ENCODE measurements at regions not wholly inside any gene's neighbourhood (a gene's known extent, or its start where the extent isn't known, plus 50 kb on each side); places are given as distances from the start of the nearest gene placed in this dataset.

DNA sequence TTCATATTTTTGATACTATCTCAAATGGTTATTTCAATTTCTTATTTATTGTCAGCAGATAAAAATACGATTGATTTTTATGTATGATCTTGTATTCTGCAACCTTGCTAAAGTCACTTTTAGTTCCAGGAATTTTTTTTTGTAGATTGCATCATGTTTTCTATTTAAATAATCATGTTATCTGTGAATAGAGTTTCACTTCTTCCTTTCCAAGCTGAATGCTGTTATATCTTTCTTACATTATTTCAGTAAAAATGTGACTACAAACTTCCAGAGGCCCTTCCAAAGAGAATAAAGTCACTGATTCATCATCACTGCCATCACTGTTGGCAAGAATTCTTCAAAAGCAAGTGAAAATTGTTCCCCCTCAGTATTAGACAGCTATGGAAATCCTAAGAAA, 104.7 kb upstream of the RAP1B start:
- no peaks in the 10 kb centered on the region for H3K36me3 ChIP-seq (ENCODE audit: insufficient read depth, low read length)
- no peaks in the 10 kb centered on the region for H3K9me2 ChIP-seq (replicated peaks; ENCODE audit: low read depth, low read length)
- H3K4me3 ChIP-seq (ENCODE audit: low read length, poor library complexity, severe bottlenecking) = no peak overlapping the region
- no peak overlapping the region for H2AFZ ChIP-seq (ENCODE audit: low read length)
- H3K4me2 ChIP-seq (ENCODE audit: low read depth, low read length, poor library complexity, severe bottlenecking) = no peak overlapping the region
- H3F3A ChIP-seq (ENCODE audit: low read depth) = no peaks in the 10 kb centered on the region
- no peak overlapping the region for H3K9ac ChIP-seq (ENCODE audit: low read depth, low read length, poor library complexity, severe bottlenecking)
- peaks cover 8% of the 10 kb centered on the region for H3K4me1 ChIP-seq (ENCODE audit: insufficient read depth, low read length, poor library complexity, severe bottlenecking)
- no peaks in the 10 kb centered on the region for H4K20me1 ChIP-seq (ENCODE audit: insufficient read depth, low read length, poor library complexity, severe bottlenecking)
- no peaks in the 10 kb centered on the region for H3K27me3 ChIP-seq (ENCODE audit: insufficient read depth, low read length, poor library complexity, severe bottlenecking)
- no peaks in the 10 kb centered on the region for H3K9me3 ChIP-seq (ENCODE audit: insufficient read depth, low read depth, low read length)
- no peaks in the 10 kb centered on the region for H3K79me2 ChIP-seq (ENCODE audit: insufficient read depth, low read length)
- no peak for TF ChIP-seq EZH2phosphoT487 (IDR thresholded peaks at IDR 0.05; ENCODE audit: borderline replicate concordance)

DNA sequence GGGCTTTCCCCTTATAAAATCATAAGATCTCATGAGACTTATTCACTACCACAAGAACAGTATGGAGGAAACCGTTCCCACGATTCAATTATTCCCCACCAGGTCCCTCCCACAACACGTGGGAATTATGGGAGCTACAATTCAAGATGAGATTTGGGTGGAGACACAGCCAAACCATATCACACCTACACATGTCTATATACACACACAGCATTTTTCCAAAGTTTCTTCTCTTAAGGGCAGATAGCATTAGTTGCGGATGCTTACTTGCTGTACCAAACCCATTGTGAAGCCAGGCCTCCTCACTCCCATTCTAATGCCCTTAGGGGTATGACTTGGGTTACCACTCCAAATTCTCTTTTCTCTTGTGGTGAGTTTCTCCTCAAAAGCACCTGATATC, 104.1 kb upstream of the RAP1B start:
- Histone ChIP-seq H3K4me2 (ENCODE audit: low read depth, low read length, poor library complexity, severe bottlenecking) (no peak overlapping the region), H3K36me3 (ENCODE audit: insufficient read depth, low read length) (no peaks in the 10 kb centered on the region), H3K27me3 (ENCODE audit: insufficient read depth, low read length, poor library complexity, severe bottlenecking) (no peaks in the 10 kb centered on the region), H3K4me1 (ENCODE audit: insufficient read depth, low read length, poor library complexity, severe bottlenecking) (peaks cover 8% of the 10 kb centered on the region), H3K9me2 (replicated peaks; ENCODE audit: low read depth, low read length) (no peaks in the 10 kb centered on the region), H3K79me2 (ENCODE audit: insufficient read depth, low read length) (no peaks in the 10 kb centered on the region), H3K4me3 (ENCODE audit: low read length, poor library complexity, severe bottlenecking) (no peak overlapping the region), H3K9ac (ENCODE audit: low read depth, low read length, poor library complexity, severe bottlenecking) (no peak overlapping the region), H4K20me1 (ENCODE audit: insufficient read depth, low read length, poor library complexity, severe bottlenecking) (no peaks in the 10 kb centered on the region), H2AFZ (ENCODE audit: low read length) (no peak overlapping the region), H3F3A (ENCODE audit: low read depth) (no peaks in the 10 kb centered on the region), H3K9me3 (ENCODE audit: insufficient read depth, low read depth, low read length) (no peaks in the 10 kb centered on the region)
- no peak for TF ChIP-seq CTCF (conservative IDR thresholded peaks at IDR 0.05; ENCODE audit: low read length)
- TF ChIP-seq EZH2phosphoT487 (IDR thresholded peaks at IDR 0.05; ENCODE audit: borderline replicate concordance) = no peak

GRCh38 chr12:68507657-68508056, 103.0 kb upstream of the RAP1B start:
- H4K20me1 ChIP-seq (ENCODE audit: insufficient read depth, low read length, poor library complexity, severe bottlenecking) = no peaks in the 10 kb centered on the region
- no peaks in the 10 kb centered on the region for H3K79me2 ChIP-seq (ENCODE audit: insufficient read depth, low read length)
- TF ChIP-seq EZH2phosphoT487 (IDR thresholded peaks at IDR 0.05; ENCODE audit: borderline replicate concordance) (no peak), CTCF (conservative IDR thresholded peaks at IDR 0.05; ENCODE audit: low read length) (no peak)
- H3K4me1 ChIP-seq (ENCODE audit: insufficient read depth, low read length, poor library complexity, severe bottlenecking) = peaks cover 8% of the 10 kb centered on the region
- H3K9me2 ChIP-seq (replicated peaks; ENCODE audit: low read depth, low read length) = no peaks in the 10 kb centered on the region
- H3K9me3 ChIP-seq (ENCODE audit: insufficient read depth, low read depth, low read length) = no peaks in the 10 kb centered on the region
- no peaks in the 10 kb centered on the region for H3K36me3 ChIP-seq (ENCODE audit: insufficient read depth, low read length)
- no peaks in the 10 kb centered on the region for H3K27me3 ChIP-seq (ENCODE audit: insufficient read depth, low read length, poor library complexity, severe bottlenecking)
- no peak overlapping the region for H3K4me2 ChIP-seq (ENCODE audit: low read depth, low read length, poor library complexity, severe bottlenecking)
- no peaks in the 10 kb centered on the region for H3F3A ChIP-seq (ENCODE audit: low read depth)
- H2AFZ ChIP-seq (ENCODE audit: low read length) = no peak overlapping the region
- H3K4me3 ChIP-seq (ENCODE audit: low read length, poor library complexity, severe bottlenecking) = no peak overlapping the region
- no peak overlapping the region for H3K9ac ChIP-seq (ENCODE audit: low read depth, low read length, poor library complexity, severe bottlenecking)

GRCh38 chr12:68508576-68508975, 102.1 kb upstream of the RAP1B start:
- H3K4me1 ChIP-seq (ENCODE audit: insufficient read depth, low read length, poor library complexity, severe bottlenecking) = peaks cover 8% of the 10 kb centered on the region
- peak overlapping the region; percentile 48 for H2AFZ ChIP-seq (ENCODE audit: low read length)
- no peak overlapping the region for H3K4me3 ChIP-seq (ENCODE audit: low read length, poor library complexity, severe bottlenecking)
- no peaks in the 10 kb centered on the region for H3K36me3 ChIP-seq (ENCODE audit: insufficient read depth, low read length)
- H3K9ac ChIP-seq (ENCODE audit: low read depth, low read length, poor library complexity, severe bottlenecking) = no peak overlapping the region
- H3F3A ChIP-seq (ENCODE audit: low read depth) = no peaks in the 10 kb centered on the region
- no peaks in the 10 kb centered on the region for H3K9me3 ChIP-seq (ENCODE audit: insufficient read depth, low read depth, low read length)
- H3K9me2 ChIP-seq (replicated peaks; ENCODE audit: low read depth, low read length) = no peaks in the 10 kb centered on the region
- no peak overlapping the region for H3K4me2 ChIP-seq (ENCODE audit: low read depth, low read length, poor library complexity, severe bottlenecking)
- no peak for TF ChIP-seq CTCF (conservative IDR thresholded peaks at IDR 0.05; ENCODE audit: low read length)
- TF ChIP-seq EZH2phosphoT487 (IDR thresholded peaks at IDR 0.05; ENCODE audit: borderline replicate concordance) = no peak
- H4K20me1 ChIP-seq (ENCODE audit: insufficient read depth, low read length, poor library complexity, severe bottlenecking) = no peaks in the 10 kb centered on the region
- H3K27me3 ChIP-seq (ENCODE audit: insufficient read depth, low read length, poor library complexity, severe bottlenecking) = no peaks in the 10 kb centered on the region
- no peaks in the 10 kb centered on the region for H3K79me2 ChIP-seq (ENCODE audit: insufficient read depth, low read length)

Measured in Loucy (cell line).